ENCODE measurements at regions not wholly inside any gene's neighbourhood (a gene's known extent, or its start where the extent isn't known, plus 50 kb on each side); places are given as distances from the start of the nearest gene placed in this dataset.
"Not testable (repeated sequence)": the region's sequence is repeated elsewhere in the genome, so short reads cannot be mapped to it uniquely, and the experiment has no call there.

DNA sequence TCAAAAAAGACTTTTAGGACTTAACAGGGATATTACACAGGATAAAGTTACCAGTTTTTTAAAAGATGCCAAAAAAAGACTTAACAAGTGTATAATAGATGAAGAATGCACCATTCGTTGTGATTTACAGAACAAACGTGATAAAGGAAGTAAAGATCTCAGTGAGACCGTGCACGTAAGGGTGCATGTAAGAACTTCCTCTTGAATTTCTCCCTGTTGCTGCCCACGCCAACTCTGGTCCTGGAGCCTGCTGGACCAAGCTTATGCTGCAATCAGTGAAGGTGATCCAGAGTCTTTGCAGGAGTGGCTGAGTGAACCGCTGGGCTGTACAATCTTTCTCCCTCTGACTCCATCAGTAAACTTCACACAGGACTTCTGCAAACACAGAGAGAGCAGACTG lies 593.7 kb downstream of the TMEM121 start:
- no peak for DNase-seq (ENCODE audit: low read depth in 4 of 4, low spot score in 3 of 4)

DNA sequence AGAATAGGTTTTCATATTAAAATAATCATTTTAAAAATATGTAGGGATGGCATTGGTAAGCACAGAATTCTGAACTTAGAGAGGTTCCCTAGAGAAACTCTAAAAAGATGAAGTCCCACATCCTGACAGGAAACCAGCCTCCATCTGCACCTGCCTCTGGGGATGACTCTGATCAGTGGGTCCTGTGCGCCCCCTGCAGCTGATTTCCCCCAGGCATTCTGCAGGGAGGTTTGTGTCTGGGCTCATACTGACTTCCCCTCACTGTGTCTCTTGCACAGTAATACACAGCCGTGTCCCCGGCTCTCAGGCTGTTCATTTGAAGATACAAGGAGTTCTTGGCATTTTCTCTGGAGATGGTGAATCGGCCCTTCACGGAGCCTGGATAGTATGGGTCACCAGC lies 602.9 kb downstream of the TMEM121 start:
- DNase-seq (ENCODE audit: low read depth in 4 of 4, low spot score in 3 of 4), result no peak

DNA sequence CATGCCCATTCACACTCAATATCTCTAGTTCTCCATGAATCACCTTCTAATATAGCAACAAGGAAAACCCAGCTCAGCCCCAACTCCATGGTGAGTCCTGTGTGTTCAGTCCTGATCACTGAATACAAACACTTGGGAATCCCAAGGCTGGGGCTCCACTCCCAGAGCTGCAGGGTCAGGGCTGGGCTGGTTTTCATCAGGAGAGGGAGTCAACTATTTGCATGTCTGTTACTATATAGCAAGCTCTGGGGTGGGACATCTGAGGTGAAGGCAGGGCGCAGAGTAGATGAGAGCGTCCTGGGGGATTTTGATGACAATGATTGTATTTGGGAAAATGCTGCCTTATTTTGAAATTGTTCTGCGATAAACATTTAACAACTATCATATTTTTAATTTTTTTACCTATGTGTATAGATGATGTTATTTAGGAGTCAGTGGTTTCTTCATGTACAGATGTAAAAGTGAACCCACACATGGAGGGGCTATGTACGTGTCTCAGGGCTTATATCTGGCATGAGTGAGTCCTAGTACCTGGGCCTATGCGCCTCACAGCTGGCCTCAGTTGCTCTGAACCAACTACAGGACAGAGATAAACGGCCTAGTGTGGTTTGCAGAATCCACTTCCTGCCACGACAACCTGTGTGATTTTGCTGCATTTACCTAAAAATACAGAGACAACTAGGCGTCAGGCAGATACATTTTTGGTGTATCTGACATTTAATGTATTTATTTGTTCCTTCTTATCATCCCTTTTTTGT lies 603.7 kb downstream of the TMEM121 start:
- not testable (repeated sequence) for DNase-seq (ENCODE audit: low read depth in 4 of 4, low spot score in 3 of 4)

DNA sequence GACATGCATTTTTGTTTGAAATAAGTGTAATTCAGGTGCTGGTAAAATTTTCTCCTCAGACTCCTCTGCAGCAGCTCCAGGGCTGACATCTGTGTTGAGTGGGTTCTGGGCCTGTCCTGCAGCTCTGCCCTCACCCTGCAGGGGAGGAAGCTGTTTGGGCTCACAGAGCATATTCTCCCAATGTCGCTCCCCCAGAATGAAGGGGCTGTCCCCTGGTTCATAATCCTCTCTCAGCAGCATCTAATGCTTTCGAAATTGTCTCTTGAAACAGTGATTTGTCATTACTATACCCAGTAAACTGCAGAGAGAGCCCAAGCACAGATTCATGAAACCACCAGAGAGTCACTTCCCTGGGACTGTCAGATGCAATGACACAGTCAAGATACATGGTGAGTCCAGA lies 606.7 kb downstream of the TMEM121 start:
- not testable (repeated sequence) for DNase-seq (ENCODE audit: low read depth in 4 of 4, low spot score in 3 of 4)

DNA sequence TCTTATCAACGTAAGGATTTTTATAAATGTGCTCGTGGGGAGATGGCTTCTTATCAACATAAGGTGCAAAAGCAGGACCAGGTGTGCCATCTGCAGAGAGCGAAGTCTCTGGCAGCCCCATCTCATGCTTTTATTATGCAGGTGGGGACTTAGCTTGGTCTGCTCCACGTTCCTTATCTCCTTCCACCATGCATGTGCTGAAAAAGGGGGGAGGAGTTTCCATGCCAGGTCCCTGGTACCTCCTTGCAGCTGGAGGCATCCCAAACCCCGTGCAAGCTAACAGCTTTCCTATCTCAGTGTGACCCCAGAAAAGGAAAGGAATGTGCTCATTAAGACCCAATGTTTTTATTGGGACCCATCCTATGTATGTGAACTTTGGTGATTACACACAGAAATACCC lies 608.5 kb downstream of the TMEM121 start:
- no peak for DNase-seq (ENCODE audit: low read depth in 4 of 4, low spot score in 3 of 4)

DNA sequence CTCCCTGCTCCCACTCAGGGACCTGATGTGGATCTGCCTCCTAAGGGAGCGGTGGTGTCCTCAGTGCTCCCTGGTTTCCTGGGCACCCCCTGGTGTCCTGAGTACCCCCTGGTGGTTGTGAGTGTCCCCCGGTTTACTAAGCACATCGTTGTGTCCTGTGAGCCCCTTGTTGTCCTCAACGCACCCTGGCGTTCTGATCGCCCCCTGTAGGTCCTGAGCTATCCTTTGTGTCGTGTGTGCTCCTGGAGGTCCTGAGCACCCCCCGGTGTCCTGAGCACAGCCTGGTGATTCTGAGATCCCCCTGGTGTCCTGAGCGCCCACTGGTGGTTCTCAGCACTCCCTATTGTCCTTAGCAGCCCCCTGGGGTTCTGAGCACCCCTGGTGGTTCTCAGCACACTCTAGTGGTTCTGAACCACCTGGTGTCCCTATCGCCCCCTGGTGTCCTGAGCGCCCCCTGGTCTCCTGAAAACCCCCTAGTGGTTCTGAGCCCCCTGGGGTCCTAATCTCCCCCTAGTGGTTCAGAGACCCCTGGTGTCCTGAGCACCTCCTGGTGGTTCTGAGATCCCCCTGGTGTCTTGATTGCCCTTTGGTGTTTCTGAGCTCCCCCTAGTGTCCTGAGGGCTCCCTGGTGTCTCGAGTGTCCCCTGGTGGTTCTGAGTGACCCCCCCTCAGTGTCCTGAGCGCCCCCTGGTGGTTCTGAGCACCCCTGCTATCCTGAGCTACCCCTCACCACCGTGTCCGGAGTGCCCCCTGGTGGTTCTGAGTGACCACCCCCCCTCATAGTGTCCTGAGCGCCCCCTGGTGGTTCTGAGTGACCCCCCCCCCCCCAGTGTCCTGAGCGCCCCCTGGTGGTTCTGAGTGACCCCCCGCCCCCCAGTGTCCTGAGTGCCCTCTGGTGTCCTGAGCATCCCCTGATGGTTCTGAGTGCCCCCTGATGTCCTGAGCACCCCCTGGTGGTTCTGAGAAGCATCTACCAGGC lies 615.1 kb downstream of the TMEM121 start:
- no peak for DNase-seq (ENCODE audit: low read depth in 4 of 4, low spot score in 3 of 4)

DNA sequence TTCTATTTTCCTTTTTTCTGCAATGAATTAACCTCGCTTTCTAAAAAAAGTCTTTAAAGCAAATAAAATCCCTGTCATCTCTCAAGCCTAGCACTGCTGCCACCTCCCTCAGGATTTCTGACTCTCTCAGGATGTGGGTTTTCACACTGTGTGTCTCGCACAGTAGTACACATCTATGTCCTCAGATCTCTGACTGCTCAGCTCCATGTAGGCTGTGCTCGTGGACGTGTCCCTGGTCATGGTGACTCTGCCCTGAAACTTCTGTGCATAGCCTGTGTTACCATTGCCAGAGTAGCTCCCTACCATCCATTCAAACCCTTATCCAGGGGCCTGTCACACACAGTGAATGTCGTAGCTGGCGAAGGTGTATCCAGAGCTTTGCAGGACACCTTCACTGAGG lies 619.3 kb downstream of the TMEM121 start:
- not testable (repeated sequence) for DNase-seq (ENCODE audit: low read depth in 4 of 4, low spot score in 3 of 4)

DNA sequence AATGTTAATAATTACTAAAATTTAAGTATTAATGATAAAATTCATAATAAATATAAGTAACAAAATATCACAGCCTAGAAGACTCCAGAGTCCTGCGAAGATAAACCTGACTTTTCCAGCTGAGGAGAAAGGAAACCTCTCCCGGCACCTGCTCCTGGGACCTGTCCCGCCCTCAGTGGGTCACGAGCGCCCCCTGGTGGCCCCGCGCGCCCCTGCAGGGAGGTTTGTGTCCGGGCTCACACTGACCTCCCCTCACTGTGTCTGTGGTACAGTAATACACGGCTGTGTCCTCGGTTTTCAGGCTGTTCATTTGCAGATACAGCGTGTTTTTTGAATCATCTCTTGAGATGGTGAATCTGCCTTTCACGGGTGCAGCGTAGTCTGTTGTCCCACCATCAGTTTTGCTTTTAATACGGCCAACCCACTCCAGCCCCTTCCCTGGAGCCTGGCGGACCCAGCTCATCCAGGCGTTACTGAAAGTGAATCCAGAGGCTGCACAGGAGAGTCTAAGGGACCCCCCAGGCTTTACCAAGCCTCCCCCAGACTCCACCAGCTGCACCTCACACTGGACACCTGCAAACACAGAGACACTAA lies 627.1 kb downstream of the TMEM121 start:
- DNase-seq (ENCODE audit: low read depth in 4 of 4, low spot score in 3 of 4), result not testable (repeated sequence)

DNA sequence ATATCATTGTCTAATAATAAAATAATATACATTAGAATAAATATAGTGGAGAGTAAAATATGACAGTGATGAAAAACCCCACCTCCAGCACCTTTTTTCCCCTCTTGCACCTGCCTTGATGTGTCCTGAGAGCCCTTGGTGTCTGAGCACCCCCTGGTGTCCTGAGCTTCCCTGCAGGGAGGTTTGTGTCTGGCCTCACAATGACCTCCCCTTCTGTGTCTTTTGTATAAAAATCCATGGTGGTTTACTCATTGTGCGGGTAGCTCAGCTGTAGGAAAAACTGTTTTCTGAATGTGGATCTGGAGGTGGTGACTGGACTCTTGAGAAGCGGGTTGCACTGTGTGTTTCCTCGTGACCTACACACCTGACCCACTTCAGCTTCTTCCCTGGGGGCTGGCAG lies 636.9 kb downstream of the TMEM121 start:
- DNase-seq (ENCODE audit: low read depth in 4 of 4, low spot score in 3 of 4), result no peak

DNA sequence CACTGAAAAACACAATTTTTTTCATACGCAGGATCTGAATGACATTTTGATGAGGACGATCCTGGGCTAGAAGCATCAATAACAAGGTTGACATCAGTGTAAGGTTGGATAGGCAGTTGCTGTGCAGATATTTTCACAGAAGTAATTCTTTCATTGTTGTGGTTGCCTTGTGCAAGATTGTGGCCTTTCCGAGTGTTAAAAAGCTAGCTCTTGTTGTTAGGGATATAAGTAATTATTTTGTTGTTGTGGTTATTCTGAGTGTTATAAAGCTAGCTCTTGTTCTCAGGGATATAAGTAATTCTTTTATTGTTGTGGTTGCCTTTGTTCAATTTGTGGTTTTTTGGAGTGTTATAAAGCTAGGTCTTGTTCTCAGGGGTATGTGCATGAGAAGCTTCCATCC lies 637.4 kb downstream of the TMEM121 start:
- not testable (repeated sequence) for DNase-seq (ENCODE audit: low read depth in 4 of 4, low spot score in 3 of 4)

DNA sequence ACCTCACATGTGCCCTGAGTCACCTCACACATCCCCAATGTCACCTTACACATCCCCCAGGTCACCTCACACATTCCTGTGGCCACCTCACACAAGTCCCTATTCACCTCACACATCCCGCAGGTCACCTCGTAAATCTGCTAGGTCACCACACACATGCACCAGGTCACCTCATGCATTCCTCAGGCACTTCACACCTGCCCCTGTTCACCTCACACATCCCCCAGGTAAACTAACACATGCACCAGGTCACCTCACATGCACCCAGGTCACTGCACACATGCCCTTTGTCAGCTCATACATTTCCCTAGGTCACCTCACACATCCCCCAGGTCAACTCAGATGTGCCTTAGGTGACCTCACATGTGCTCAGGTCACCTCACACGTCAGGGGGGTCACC lies 639.8 kb downstream of the TMEM121 start:
- DNase-seq (ENCODE audit: low read depth in 4 of 4, low spot score in 3 of 4), result no peak

DNA sequence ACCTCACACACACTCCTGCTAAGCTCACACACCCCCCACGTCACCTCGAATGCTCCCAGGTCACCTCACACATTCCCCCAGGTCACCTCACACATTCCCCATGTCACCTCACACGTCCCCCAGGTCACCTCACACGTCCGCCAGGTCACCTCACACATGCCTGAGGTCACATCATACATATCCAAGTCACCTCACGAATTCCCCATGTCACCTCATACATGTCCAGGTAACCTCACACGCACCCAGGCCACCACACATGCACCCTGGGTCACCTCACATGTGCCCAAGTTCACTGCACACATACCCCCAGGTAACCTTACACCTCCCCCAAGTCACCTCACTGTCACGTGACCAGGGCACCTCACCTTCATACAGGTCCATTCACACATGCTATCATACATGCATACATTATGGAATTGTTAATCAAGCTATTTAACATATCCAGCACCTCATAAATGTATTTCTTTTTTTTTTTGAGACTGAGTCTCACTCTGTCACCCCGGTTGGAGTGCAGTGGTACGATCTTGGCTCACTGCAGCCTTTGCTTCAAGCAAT lies 640.3 kb downstream of the TMEM121 start:
- DNase-seq (ENCODE audit: low read depth in 4 of 4, low spot score in 3 of 4), result no peak

DNA sequence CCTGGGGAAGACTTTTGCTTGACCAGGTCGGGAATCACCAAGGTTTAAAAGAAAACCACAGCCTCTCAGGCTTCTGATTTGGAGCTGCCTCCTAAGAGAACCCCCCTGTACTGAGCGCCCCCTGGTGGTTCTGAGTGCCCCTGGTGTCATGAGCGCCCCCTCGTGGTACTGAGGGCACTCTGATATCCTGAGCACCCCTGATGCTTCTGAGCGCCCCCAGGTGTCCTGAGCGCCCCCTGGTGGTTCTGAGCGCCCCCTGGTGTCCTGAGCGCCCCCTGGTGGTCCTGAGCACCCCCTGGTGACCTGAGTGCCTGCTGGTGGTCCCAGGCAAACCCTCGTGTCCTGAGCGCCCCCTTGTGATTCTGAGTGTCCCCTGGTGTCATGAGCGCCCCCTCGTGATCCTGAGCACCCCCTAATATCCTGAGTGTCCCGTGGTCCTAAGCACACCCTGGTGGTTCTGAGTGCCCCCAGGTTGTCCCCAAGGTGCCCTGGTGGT lies 643.8 kb downstream of the TMEM121 start:
- DNase-seq (ENCODE audit: low read depth in 4 of 4, low spot score in 3 of 4), result not testable (repeated sequence)

DNA sequence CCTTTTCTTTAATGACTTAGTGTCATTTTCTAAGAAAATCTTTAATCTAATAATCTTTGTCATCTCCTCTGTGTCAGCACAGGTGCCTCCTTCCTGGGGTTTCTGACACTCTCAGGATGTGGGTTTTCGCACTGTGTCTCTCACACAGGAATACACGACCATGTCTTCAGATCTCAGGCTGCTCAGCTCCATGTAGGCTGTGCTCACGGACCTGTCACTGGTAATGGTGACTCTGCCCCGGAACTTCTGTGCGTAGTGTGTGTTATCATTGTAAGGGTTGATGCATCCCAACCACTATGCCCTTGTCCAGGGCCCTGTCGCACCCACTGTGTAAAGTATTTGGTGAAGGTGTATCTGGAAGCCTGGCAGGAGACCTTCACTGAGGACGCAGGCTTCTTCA lies 647.8 kb downstream of the TMEM121 start:
- DNase-seq (ENCODE audit: low read depth in 4 of 4, low spot score in 3 of 4), result no peak

DNA sequence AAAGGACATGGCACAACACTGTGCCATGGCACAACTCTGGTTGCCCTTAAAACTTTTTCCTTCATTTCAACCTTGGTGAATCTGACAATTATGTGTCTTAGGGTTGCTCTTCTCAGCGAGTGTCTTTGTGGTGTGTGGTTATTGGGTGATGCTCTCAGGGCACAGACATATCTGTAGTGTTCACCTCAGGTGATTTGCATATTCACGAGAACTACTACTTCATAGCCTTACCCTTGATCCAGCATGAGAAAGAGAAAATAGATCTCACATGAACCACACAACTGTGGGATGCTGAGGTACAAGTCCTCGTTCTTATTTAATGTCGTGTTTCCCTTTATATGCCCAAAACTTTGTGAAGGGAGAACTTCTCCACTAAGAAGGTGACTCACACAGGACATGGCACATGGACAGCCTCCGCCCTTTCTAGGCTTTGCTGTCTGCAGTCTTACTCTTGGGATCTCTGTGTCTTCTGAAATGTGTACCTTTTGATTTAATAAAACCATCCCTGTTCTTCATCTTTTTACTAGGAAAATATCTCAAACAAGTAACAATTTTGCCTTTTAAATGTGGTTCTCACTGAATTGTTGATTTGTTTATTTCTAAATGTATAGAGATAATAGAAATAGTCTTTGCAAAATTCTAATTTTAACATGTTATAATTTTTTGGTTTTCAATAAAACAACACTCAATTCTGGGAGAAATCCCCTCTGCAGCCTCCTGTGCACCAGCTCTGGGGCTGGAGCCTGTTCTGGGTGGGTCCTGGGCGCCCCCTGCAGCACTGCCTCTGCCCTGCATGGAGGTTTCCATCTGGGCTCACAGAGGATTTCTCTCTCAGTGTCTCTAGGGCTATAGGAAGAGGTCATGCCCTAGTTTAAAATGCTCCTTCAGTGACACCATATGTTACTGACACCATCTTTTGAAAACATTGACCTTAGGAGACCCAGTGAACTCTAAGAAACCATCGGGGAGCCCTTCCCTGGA lies 651.2 kb downstream of the TMEM121 start:
- not testable (repeated sequence) for DNase-seq (ENCODE audit: low read depth in 4 of 4, low spot score in 3 of 4)

DNA sequence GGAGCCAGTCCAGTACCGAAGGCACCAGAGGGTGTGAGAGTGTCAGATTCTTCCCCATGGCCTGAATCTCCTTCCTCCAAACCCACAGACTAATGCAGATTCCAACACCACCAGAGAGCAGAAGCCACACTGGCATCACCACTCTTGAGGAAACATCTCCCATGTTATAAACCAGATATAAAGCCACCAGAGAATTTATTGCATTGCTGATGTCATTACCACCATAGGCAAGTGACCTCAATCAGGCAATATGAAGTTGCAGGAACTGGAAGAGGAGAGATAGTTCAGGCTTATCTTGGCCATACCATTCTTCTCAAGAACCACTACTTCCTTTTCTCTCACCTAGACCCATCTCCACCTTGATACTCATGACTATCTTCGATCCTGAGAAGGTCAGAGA lies 653.4 kb downstream of the TMEM121 start:
- no peak for DNase-seq (ENCODE audit: low read depth in 4 of 4, low spot score in 3 of 4)

DNA sequence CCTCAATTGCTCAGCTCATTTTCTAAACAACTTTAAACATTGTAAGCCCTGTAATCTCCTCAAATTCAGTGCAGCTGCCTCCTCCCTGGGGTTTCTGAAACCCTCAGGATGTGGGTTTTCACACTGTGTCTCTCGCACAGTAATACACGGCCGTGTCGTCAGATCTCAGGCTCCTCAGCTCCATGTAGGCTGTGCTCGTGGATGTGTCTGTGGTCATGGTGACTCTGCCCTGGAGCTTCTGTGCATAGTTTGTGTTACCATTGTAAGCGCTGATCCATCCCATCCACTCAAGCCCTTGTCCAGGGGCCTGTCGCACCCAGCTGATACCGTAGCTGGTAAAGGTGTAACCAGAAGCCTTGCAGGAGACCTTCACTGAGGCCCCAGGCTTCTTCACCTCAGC lies 658.4 kb downstream of the TMEM121 start:
- not testable (repeated sequence) for DNase-seq (ENCODE audit: low read depth in 4 of 4, low spot score in 3 of 4)

DNA sequence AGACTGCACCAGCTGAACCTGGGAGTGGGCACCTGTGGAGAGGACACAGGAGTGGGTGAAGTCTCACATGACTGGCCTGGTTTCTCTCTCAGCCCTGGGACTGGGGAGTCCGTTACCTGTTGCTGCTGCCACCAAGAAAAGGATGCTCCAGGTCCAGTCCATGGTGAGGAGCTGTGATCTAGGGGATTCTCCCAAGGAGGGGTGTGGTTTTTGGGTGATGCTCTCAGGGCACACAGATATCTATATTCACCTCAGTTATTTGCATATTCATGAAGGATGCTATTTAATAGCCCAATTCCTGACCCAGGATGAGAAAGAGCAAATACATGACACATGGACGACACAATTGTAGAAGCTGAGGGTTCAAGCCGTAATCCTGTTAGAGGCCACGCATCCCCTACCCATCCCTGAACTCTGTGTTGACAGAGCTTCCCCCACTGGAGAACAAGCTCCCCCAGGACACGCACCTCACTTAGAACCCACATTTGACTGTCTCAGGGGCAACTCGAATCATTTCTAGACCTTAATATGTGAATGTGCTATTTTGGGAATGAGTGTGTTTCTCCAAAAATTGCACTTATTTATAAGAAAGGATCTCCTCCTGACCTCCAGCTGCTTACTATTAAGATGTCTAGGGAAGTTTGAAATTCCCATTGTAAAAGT lies 658.9 kb downstream of the TMEM121 start:
- not testable (repeated sequence) for DNase-seq (ENCODE audit: low read depth in 4 of 4, low spot score in 3 of 4)

DNA sequence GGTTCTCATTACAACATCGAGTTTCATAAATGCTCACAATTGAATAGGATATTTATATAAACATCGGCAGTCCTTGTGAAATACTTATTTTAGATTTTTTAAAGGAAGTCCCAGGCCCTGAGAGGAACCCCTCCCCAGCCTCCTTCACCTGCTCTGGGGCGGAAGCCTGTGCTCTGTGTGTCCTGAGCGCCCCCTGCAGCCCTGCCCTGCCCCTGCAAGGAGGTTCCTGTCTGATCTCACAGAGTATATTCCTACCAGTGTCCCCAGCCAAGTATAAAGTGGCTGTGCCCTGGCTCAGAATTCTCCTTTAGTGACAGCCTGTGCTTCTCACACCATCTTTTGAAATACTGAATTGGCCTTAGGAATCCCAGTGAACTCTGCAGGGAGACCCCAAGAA lies 659.5 kb downstream of the TMEM121 start:
- no peak for DNase-seq (ENCODE audit: low read depth in 4 of 4, low spot score in 3 of 4)
